GM19238 (cell line): ENCODE measurements at regions not wholly inside any gene's neighbourhood (a gene's known extent, or its start where the extent isn't known, plus 50 kb on each side); places are given as distances from the start of the nearest gene placed in this dataset.
"Not testable (repeated sequence)": the region's sequence is repeated elsewhere in the genome, so short reads cannot be mapped to it uniquely, and the experiment has no call there.

ENCODE experiments used
- DNase-seq: peaks from one replicate; pipeline ENCODE4 v3.0.0; 2011; ENCODE audit warnings: low spot score; ENCODE audit not compliant: insufficient read length

GRCh38 chr13:73321043-73321442 is 262.2 kb downstream of the KLF5 start:
- no peak for DNase-seq

DNA sequence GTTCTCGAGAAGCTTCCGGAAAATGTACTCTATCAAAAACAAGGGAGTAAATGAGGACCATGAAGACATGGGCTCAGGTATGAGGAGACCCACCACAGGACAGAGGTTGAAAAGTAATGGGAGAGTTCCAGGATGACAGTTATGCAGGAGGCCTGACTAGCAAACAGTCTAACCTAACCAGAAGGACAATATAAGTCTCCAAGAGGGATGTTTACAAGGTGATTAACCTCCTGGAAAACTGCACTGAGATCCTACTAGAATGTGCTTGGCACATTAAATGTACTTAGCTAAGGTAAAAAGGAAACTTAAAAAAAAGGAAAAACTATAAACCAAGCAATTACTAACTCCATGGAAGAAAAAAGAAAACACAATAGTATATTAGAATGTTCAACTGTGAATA is 258.3 kb downstream of the KLF5 start:
- no peak for DNase-seq

GRCh38 chr13:73310366-73310765 is 251.6 kb downstream of the KLF5 start:
- no peak for DNase-seq

GRCh38 chr13:73307481-73307880 is 248.7 kb downstream of the KLF5 start:
- DNase-seq = no peak

DNA sequence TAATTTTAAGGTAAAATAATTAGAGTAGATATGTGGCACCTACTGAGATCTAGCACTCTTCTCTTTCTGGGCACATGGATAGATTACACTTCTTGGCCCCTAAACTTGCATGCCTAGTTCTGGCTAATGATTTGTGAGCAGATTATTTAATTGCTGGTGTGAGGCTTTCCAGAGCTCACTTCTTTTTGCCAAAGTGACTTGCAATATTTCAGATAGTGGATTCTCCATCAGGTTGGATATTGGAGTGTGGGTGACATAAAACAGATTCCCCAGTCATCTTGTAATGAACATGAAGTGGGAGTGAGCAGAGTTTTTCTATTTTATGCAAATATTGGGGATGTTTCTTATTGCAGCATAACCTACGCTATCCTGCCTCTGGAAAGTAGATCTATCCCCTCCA is 247.9 kb downstream of the KLF5 start:
- DNase-seq = no peak

- no peak for DNase-seq
These were observed 245.6 kb downstream of the KLF5 start for GRCh38 chr13:73304442-73304841.

DNA sequence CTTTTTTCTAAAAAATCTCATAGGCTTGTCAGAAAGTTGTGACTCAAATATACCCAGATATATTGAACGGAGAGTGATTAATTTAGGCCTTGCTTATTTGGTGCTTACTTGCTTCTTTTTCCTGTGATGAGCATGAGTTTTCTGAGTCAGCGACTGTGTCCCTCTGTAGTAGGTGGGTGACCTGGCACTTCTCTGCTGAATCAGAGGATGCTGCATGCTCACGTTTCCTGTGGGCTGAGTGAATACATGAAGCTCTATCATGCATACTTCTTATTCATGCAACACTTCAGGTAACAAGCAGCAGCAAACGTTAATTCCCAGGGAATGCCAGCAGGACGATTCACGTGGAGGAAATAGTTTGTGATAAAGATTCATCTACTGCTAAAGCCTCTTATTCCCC is 245.0 kb downstream of the KLF5 start:
- no peak for DNase-seq

GRCh38 chr13:73301622-73302021 is 242.8 kb downstream of the KLF5 start:
- DNase-seq = not testable (repeated sequence)

GRCh38 chr13:73300718-73301425 is 242.1 kb downstream of the KLF5 start:
- DNase-seq = no peak

GRCh38 chr13:73299787-73300186 is 241.0 kb downstream of the KLF5 start:
- DNase-seq = no peak

DNA sequence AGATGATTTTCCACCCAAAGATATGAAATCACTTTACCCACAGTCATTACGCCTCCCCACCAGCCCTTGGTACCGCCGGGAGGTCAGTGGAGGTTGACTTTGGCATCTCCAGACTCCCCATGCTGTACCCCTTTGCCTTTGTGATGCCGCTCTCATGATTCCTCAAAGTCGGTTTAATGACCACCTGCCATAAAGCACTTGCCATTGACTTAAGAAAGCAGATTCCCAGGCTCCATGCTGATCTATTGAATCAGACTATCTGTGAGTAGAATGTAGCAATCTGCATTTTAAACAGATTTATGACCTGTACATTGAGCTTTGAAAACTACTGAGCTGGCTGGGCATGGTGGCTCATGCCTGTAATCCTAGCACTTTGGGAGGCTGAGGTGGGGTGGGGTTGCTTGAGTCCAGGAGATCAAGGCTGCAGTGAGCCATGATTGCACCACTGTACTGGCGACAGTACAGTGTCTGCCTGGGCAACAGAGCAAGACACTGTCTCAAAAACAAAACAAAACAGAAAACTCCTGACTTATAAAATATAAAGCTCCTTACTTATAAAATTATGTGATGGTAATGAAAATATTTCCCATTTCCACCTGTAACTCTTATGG is 235.2 kb downstream of the KLF5 start:
- no peak for DNase-seq

DNA sequence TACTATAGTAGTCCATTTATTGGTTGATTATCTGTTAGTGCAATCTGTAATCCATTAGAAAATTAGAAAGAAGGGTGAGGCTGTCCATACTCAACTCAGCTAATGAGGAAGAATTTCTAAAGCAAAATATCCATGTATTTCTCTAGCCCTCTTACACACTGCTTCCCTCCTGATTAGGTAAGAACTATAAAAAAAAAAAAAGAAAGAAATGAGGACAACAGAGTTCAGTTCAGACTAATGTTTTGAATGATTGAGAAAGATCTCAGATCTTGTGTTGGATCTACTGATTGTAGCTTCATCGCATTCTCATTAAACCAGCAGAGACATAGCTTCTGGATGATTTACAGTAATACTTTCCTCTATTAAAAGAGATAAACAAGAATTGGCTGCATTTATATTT is 233.3 kb downstream of the KLF5 start:
- no peak for DNase-seq

GRCh38 chr13:73290844-73291243 is 232.0 kb downstream of the KLF5 start:
- DNase-seq = no peak

DNA sequence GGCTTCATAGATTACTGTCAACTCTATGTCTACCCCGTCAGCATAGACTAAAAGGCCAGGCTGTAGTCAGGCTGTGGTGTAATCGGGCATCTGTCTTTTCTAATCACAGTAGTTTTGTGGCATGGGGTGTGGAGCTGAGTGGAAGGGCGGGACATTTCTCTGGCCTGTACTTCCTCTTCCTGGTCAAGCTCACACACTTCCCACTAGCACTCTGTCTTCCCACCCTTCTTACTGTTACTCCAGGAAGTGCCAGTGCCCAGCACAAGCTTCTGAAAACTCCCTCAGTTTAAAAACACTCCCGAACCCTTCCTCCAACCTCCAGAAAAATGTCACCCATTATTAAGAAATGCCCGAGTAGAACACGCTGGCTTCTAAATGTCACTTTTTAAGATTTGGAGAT is 229.8 kb downstream of the KLF5 start:
- no peak for DNase-seq

- DNase-seq = no peak
These were observed 229.0 kb downstream of the KLF5 start for GRCh38 chr13:73287831-73288230.

DNA sequence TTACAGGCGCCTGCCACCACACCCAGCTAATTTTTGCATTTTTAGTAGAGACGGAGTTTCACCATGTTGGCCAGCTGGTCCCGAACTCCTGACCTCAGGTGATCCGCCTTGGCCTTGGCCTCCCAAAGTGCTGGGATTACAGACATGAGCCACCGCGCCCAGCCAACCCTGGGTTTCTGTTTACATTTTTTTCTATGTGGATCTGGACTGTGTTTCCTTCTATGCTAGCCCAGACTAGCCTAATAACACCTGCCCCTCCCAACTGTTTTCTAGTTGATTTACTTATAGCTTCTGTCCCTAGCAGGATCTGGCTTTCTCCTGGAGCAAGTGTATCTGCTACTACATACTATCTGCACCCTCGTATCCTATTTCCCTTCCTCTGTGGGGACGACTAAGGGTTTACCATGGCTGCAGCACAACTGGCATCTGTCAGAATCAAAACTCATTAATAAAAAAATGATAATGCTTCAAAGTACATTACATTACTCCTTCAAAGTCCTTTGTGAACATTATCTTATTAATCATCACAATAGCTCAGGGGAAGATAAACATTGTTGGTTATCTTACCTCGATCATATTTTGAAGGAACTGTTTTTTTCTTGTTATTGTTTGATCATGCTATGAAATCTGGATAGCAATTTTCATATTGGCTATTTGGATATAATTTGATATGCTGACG is 228.3 kb downstream of the KLF5 start:
- DNase-seq = no peak

DNA sequence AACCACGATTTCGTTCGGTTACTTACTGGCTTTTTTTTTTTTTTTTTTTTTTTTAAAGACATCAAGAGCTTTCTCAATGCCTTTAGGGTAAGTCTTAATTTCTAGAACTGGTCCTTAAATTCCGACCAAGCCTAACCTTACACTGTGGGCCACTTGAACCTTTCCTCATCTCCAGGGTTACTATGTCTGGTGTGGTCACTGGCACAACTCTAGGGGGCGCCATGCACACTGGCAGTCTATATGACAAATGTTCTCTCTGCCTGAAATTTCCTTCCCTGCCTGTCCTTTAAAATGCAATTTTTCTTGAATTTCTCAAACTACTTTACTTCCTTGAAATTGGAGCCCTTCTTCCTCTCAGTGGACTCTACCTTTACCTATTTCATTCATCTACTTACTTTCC is 227.4 kb downstream of the KLF5 start:
- no peak for DNase-seq

DNA sequence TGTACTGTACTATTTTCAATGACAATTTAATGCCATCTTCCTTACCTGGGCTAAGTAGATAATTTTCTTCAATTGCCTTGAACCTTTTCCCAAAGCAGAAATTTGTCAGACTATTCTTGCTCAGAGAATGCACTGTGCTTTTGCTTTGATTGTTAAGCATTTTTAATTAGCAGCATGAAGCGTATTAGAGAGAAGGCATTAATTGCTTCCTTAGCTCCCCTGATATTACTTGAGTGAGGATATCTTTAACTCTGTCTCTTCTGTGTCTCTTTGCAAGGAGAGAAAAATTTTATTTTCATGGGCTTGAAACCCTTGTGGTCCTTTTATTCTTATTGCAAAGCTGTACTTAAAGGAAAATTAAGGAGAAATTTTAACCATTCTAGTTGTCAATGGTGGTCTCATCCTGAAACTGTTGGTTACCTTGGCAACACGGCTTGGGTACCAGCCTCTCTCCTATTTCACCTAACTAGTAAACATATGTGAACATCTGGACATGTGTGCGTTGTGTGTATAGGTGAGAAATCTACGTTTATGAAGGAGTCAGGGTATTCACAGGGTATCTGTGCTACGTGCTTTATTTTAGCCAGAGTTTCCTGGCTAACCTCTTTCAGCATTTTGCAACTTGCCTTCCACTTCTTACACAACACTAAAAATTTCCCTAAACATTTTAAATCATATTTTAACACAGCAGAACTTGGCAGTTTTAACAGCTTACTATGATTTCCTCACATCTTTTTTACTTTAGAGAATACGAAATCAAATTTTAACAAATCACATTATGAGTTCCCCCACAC is 225.5 kb downstream of the KLF5 start:
- DNase-seq = no peak

- DNase-seq = no peak
These were observed 224.8 kb downstream of the KLF5 start for GRCh38 chr13:73283636-73284035.

DNA sequence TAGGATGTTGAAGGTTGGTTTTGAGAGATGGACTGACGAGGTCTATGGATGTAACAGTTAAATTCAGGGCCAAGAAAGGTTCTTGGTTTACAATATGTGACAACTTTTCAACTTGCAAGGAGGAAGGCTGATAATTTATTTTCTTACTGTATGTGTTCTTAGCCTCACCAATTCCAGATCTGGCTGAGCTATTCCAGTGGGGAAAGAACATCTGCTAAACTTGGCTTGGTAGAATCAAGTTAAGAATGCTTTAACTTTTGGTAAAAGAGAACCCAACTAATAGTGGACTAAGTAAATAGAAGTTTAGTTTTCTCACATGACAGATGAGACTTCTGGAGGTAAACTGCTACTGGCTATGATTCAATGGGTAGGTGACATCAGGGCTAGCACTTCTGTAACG is 222.9 kb downstream of the KLF5 start:
- no peak for DNase-seq

DNA sequence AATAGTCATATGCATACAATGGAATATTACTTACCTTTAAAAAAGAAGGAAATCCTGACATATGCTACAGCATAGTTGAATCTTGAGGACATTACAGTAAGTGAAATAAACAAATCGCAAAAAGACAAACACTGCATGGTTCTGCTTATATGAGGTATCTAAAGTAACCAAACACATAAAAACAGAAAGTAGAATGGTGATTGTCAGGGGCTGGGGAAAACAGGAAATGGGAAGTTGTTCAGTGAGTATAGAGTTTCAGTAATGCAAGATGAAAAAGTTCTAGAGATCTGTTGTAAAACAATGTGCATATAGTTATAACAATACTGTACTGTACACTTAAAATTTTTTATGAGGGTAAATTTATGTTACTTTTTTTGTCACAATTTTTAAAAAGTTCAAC is 219.4 kb downstream of the KLF5 start:
- no peak for DNase-seq

GRCh38 chr13:73275163-73275562 is 216.4 kb downstream of the KLF5 start:
- DNase-seq = no peak
